ENCODE measurements at regions not wholly inside any gene's neighbourhood (a gene's known extent, or its start where the extent isn't known, plus 50 kb on each side); places are given as distances from the start of the nearest gene placed in this dataset.
A peak's percentile ranks its signal among the peaks of the same experiment; 100 is the strongest.

DNA sequence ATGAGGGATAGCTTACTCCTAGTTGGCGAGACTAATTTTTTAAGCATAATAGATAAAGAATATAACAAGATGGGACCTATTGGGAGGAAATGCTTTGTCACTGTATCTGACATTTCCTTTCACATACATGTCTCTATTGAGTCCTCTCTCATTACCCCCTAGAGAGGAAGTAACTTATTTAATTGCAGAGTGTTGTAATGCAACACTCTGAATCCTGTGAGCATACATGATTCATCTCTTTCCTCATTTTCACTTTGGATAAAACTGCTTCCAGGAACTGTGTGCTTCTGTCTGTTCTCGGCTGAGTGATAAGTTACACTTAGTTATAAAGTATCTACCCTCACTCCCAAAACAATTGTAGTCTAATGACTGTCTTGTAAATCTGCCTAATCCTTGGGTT is 266.1 kb upstream of the ANXA10 start:
- Histone ChIP-seq H3K79me2 (ENCODE audit: insufficient read depth, low read length) (no peaks in the 10 kb centered on the region), H3K4me3 (ENCODE audit: insufficient read depth, low read depth, low read length) (no peak overlapping the region), H3K36me3 (ENCODE audit: insufficient read depth, low read length) (no peaks in the 10 kb centered on the region), H4K20me1 (ENCODE audit: insufficient read depth, low read length) (no peaks in the 10 kb centered on the region), H3K4me1 (ENCODE audit: insufficient read depth, low read length) (no peaks in the 10 kb centered on the region), H2AFZ (ENCODE audit: low read depth, low read length) (no peak overlapping the region), H3K4me2 (ENCODE audit: low read length) (no peak overlapping the region), H3K9ac (ENCODE audit: low read length) (no peak overlapping the region), H3K27me3 (ENCODE audit: insufficient read depth, low read length) (no peaks in the 10 kb centered on the region), H3K9me3 (ENCODE audit: insufficient read depth, low read depth, low read length) (no peaks in the 10 kb centered on the region), H3K27ac (ENCODE audit: low read depth, low read length) (no peak overlapping the region)
- Mint-ChIP-seq H3K9me3 (ENCODE audit: unreplicated experiment) (no peaks in the 10 kb centered on the region), H3K27ac (ENCODE audit: unreplicated experiment) (no peak overlapping the region), H3K36me3 (ENCODE audit: low read depth, unreplicated experiment) (no peaks in the 10 kb centered on the region), H3K27me3 (ENCODE audit: low read depth, unreplicated experiment) (no peaks in the 10 kb centered on the region), H3K4me3 (ENCODE audit: unreplicated experiment) (no peak overlapping the region), H3K4me1 (ENCODE audit: low read depth, unreplicated experiment) (no peaks in the 10 kb centered on the region)
- no peak for TF ChIP-seq EZH2 (IDR thresholded peaks at IDR 0.05; ENCODE audit: insufficient read depth, low read length)
- TF ChIP-seq, protein P1, sequence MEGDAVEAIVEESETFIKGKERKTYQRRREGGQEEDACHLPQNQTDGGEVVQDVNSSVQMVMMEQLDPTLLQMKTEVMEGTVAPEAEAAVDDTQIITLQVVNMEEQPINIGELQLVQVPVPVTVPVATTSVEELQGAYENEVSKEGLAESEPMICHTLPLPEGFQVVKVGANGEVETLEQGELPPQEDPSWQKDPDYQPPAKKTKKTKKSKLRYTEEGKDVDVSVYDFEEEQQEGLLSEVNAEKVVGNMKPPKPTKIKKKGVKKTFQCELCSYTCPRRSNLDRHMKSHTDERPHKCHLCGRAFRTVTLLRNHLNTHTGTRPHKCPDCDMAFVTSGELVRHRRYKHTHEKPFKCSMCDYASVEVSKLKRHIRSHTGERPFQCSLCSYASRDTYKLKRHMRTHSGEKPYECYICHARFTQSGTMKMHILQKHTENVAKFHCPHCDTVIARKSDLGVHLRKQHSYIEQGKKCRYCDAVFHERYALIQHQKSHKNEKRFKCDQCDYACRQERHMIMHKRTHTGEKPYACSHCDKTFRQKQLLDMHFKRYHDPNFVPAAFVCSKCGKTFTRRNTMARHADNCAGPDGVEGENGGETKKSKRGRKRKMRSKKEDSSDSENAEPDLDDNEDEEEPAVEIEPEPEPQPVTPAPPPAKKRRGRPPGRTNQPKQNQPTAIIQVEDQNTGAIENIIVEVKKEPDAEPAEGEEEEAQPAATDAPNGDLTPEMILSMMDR (IDR thresholded peaks at IDR 0.05; ENCODE audit: insufficient read depth, low read depth, low read length), result no peak
- no peak for DNase-seq (ENCODE audit: low read depth)
- FAIRE-seq, result no peak

DNA sequence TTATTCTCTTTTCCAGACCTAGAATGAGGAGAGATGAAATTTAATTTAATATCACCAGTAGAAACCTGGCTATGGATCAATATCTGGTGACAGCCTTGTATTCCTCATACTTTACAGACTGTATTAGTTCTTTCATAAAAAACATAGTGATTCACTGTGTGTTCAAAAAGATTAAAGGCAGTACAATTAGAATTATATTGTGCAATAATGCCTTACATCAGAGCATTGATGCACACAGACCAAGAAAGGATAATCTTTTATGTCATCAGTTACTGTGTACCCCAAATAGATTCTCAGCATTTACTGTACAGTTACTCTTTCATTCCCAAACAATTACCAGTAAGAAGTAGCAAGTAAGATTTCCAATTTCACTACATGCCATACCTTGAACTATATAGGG is 260.5 kb upstream of the ANXA10 start:
- Mint-ChIP-seq H3K4me1 (ENCODE audit: low read depth, unreplicated experiment) (no peaks in the 10 kb centered on the region), H3K27ac (ENCODE audit: unreplicated experiment) (no peak overlapping the region), H3K4me3 (ENCODE audit: unreplicated experiment) (no peak overlapping the region), H3K9me3 (ENCODE audit: unreplicated experiment) (no peaks in the 10 kb centered on the region), H3K36me3 (ENCODE audit: low read depth, unreplicated experiment) (no peaks in the 10 kb centered on the region), H3K27me3 (ENCODE audit: low read depth, unreplicated experiment) (no peaks in the 10 kb centered on the region)
- H3K9me3 ChIP-seq (ENCODE audit: insufficient read depth, low read depth, low read length), result no peaks in the 10 kb centered on the region
- H4K20me1 ChIP-seq (ENCODE audit: insufficient read depth, low read length), result no peaks in the 10 kb centered on the region
- no peak overlapping the region for H3K4me3 ChIP-seq (ENCODE audit: insufficient read depth, low read depth, low read length)
- no peak overlapping the region for H3K4me2 ChIP-seq (ENCODE audit: low read length)
- no peak for FAIRE-seq
- no peaks in the 10 kb centered on the region for H3K27me3 ChIP-seq (ENCODE audit: insufficient read depth, low read length)
- H3K36me3 ChIP-seq (ENCODE audit: insufficient read depth, low read length), result no peaks in the 10 kb centered on the region
- no peak overlapping the region for H2AFZ ChIP-seq (ENCODE audit: low read depth, low read length)
- H3K27ac ChIP-seq (ENCODE audit: low read depth, low read length), result no peak overlapping the region
- H3K79me2 ChIP-seq (ENCODE audit: insufficient read depth, low read length), result no peaks in the 10 kb centered on the region
- H3K4me1 ChIP-seq (ENCODE audit: insufficient read depth, low read length), result no peaks in the 10 kb centered on the region
- no peak for DNase-seq (ENCODE audit: low read depth)
- TF ChIP-seq, protein P1 (IDR thresholded peaks at IDR 0.05; ENCODE audit: insufficient read depth, low read depth, low read length), result no peak
- TF ChIP-seq EZH2 (IDR thresholded peaks at IDR 0.05; ENCODE audit: insufficient read depth, low read length), result no peak
- no peak overlapping the region for H3K9ac ChIP-seq (ENCODE audit: low read length)

DNA sequence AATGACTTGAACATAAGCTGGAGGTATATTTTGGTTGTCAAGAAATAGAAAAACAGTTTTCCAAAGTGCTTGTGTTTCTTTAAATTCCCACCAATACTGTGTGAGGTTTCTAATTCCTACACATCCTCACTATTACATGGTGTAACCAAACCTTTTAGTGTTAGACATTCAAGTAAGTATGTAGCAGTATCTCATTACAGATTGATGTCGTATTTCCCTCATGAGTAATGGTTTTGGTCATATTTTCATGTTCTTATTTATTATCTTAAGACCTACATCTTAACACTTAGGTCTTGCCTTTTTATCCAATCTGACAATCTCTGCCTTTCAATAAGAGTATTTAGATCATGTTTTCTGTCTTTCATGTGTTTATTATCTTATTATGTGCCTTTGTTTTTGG is 253.7 kb upstream of the ANXA10 start:
- Histone ChIP-seq H2AFZ (ENCODE audit: low read depth, low read length) (no peak overlapping the region), H3K9me3 (ENCODE audit: insufficient read depth, low read depth, low read length) (no peaks in the 10 kb centered on the region), H3K4me1 (ENCODE audit: insufficient read depth, low read length) (no peaks in the 10 kb centered on the region), H4K20me1 (ENCODE audit: insufficient read depth, low read length) (no peaks in the 10 kb centered on the region), H3K4me2 (ENCODE audit: low read length) (no peak overlapping the region), H3K27ac (ENCODE audit: low read depth, low read length) (no peak overlapping the region), H3K9ac (ENCODE audit: low read length) (no peak overlapping the region), H3K27me3 (ENCODE audit: insufficient read depth, low read length) (no peaks in the 10 kb centered on the region), H3K4me3 (ENCODE audit: insufficient read depth, low read depth, low read length) (no peak overlapping the region), H3K79me2 (ENCODE audit: insufficient read depth, low read length) (no peaks in the 10 kb centered on the region), H3K36me3 (ENCODE audit: insufficient read depth, low read length) (no peaks in the 10 kb centered on the region)
- Mint-ChIP-seq H3K9me3 (ENCODE audit: unreplicated experiment) (peaks cover 1% of the 10 kb centered on the region), H3K27ac (ENCODE audit: unreplicated experiment) (no peak overlapping the region), H3K4me3 (ENCODE audit: unreplicated experiment) (no peak overlapping the region), H3K4me1 (ENCODE audit: low read depth, unreplicated experiment) (no peaks in the 10 kb centered on the region), H3K36me3 (ENCODE audit: low read depth, unreplicated experiment) (no peaks in the 10 kb centered on the region), H3K27me3 (ENCODE audit: low read depth, unreplicated experiment) (peaks cover 1% of the 10 kb centered on the region)
- DNase-seq (ENCODE audit: low read depth) (peak; percentile 10), FAIRE-seq (no peak)
- TF ChIP-seq, protein P1 (IDR thresholded peaks at IDR 0.05; ENCODE audit: insufficient read depth, low read depth, low read length), result no peak
- TF ChIP-seq EZH2 (IDR thresholded peaks at IDR 0.05; ENCODE audit: insufficient read depth, low read length), result no peak

All from astrocyte (in vitro differentiated cells and primary cell).